B cell (primary cell): ENCODE measurements at regions not wholly inside any gene's neighbourhood (a gene's known extent, or its start where the extent isn't known, plus 50 kb on each side); places are given as distances from the start of the nearest gene placed in this dataset.

Source experiments
- ATAC-seq: fragments of 200-7000 bp; cut with Tn5 transposase; one replicate; pipeline ENCODE4 v1.10.0; 2021; ENCODE audit warnings: low read depth, mild to moderate bottlenecking, moderate number of reproducible peaks, moderate library complexity
- CTCF ChIA-PET: fragments of 350-600 bp; sonication (Branson Sonifier 250); formaldehyde crosslinking; loops from one replicate; lab custom pipeline; 2021; ENCODE audit warnings: antibody characterized with exemption, inconsistent platforms; lab: Charles Lee
- POLR2A ChIA-PET: fragments of 350-600 bp; sonication (Branson Sonifier 250); formaldehyde crosslinking; loops from one replicate; lab custom pipeline; 2021; ENCODE audit warnings: antibody characterized with exemption; lab: Charles Lee
- DNase-seq: peaks from one replicate; pipeline ENCODE4 v3.0.0; 2013
- H2AFZ ChIP-seq: 2 replicates; pipeline ENCODE4 v1.6.1; 2012; ENCODE audit warnings: mild to moderate bottlenecking, low read depth, low read length; ENCODE audit not compliant: insufficient read depth, poor library complexity, severe bottlenecking
- H3K27ac ChIP-seq, 2 donors: 1 replicate in 1 of 2; 2 replicates in 1 of 2; pipeline ENCODE4 v1.5.1; 2012 to 2013; ENCODE audit warnings: low read length in 2 of 2, mild to moderate bottlenecking in 2 of 2, moderate library complexity in 1 of 2
- H3K27me3 ChIP-seq, 4 experiments: fragments of 200-600 bp in 1 of 4; sonication (generic) in 1 of 4; replicated peaks in 1 of 4; 1 replicate in 2 of 4; 2 replicates in 2 of 4; pipeline versions ENCODE4 v1.6.1 to v1.7.0; 2013 to 2016; ENCODE audit warnings: low read length in 3 of 4, mild to moderate bottlenecking in 2 of 4, mixed read lengths in 1 of 4, moderate library complexity in 1 of 4; ENCODE audit not compliant: insufficient read depth in 4 of 4, control insufficient read depth in 3 of 4; ENCODE audit errors: control extremely low read depth in 1 of 4
- H3K36me3 ChIP-seq, 2 experiments: replicated peaks in 1 of 2; 1 replicate in 1 of 2; 2 replicates in 1 of 2; pipeline versions ENCODE4 v1.6.1 to v1.7.1; 2013; ENCODE audit warnings: low read length in 1 of 2; ENCODE audit not compliant: insufficient read depth in 2 of 2, control insufficient read depth in 1 of 2; ENCODE audit errors: control extremely low read depth in 1 of 2, extremely low read depth in 1 of 2
- H3K4me1 ChIP-seq, 2 donors: fragments of 200-600 bp in 1 of 2; sonication (generic) in 1 of 2; 1 replicate in 1 of 2; 2 replicates in 1 of 2; pipeline versions ENCODE4 v1.5.1 to v1.6.1; 2013 to 2017; ENCODE audit warnings: low read length in 2 of 2; ENCODE audit not compliant: control insufficient read depth in 2 of 2, insufficient read depth in 2 of 2
- H3K4me2 ChIP-seq: replicated peaks from 2 replicates; pipeline ENCODE3; 2012; ENCODE audit warnings: mild to moderate bottlenecking, low read depth, low read length; ENCODE audit not compliant: poor library complexity, severe bottlenecking
- H3K4me3 ChIP-seq, 5 experiments: fragments of 200-600 bp in 1 of 5; sonication (generic) in 1 of 5; 1 replicate in 3 of 5; 2 replicates in 2 of 5; pipeline versions ENCODE4 v1.5.1 to v1.7.0; 2011 to 2016; ENCODE audit warnings: low read length in 4 of 5, mild to moderate bottlenecking in 4 of 5, low read depth in 2 of 5, control low read depth in 1 of 5, moderate library complexity in 1 of 5; ENCODE audit not compliant: insufficient read depth in 1 of 5; ENCODE audit errors: control extremely low read depth in 1 of 5, extremely low read depth in 1 of 5
- H3K79me2 ChIP-seq: fragments of 200-600 bp; sonication (generic); one replicate; pipeline ENCODE4 v1.6.0; 2016; ENCODE audit warnings: low read length; ENCODE audit not compliant: control insufficient read depth, insufficient read depth
- H3K9ac ChIP-seq: fragments of 200-600 bp; sonication (generic); 2 replicates; pipeline ENCODE4 v1.6.1; 2017; ENCODE audit warnings: mild to moderate bottlenecking, low read length, moderate library complexity
- H3K9me3 ChIP-seq, 3 donors: one replicate each; pipeline versions ENCODE4 v1.6.1 to v1.7.1; 2013; ENCODE audit warnings: low read length in 2 of 3; ENCODE audit not compliant: control insufficient read depth in 2 of 3, insufficient read depth in 1 of 3; ENCODE audit errors: control extremely low read depth in 1 of 3
- H4K20me1 ChIP-seq: 2 replicates; pipeline ENCODE4 v1.6.0; 2012; ENCODE audit warnings: mild to moderate bottlenecking, low read length; ENCODE audit not compliant: insufficient read depth, control insufficient read depth, poor library complexity, severe bottlenecking
- H3K27ac Mint-ChIP-seq: one replicate; pipeline ENCODE4 v1.8.0; 2021; ENCODE audit warnings: mixed read lengths
- H3K27me3 Mint-ChIP-seq: one replicate; pipeline ENCODE4 v1.8.0; 2021; ENCODE audit warnings: mixed read lengths
- H3K4me1 Mint-ChIP-seq: one replicate; pipeline ENCODE4 v1.8.0; 2021; ENCODE audit warnings: mixed read lengths
- H3K4me3 Mint-ChIP-seq: one replicate; pipeline ENCODE4 v1.8.0; 2021; ENCODE audit warnings: mixed read lengths
- H3K9me3 Mint-ChIP-seq: one replicate; pipeline ENCODE4 v1.8.0; 2022; ENCODE audit warnings: mixed read lengths; ENCODE audit not compliant: insufficient read depth
- CTCF ChIP-seq: fragments of 200-600 bp; IDR thresholded peaks from one replicate; pipeline ENCODE4 v1.8.0; 2022; ENCODE audit warnings: antibody characterized with exemption, mild to moderate bottlenecking
- EZH2 ChIP-seq: IDR thresholded peaks from 2 replicates; pipeline ENCODE4 v1.6.1; 2012; ENCODE audit warnings: borderline replicate concordance, low read depth, mild to moderate bottlenecking, moderate library complexity, low read length; ENCODE audit not compliant: insufficient read depth, poor library complexity, severe bottlenecking
- WGBS: methylation state at CpG from one replicate; pipeline ENCODE4 v1.1.5; 2013; ENCODE audit warnings: missing lambda C conversion rate; ENCODE audit not compliant: insufficient coverage; 5-methylcytosine and 5-hydroxymethylcytosine counted together
- intact Hi-C: fragments of 100-400 bp; cut with micrococcal nuclease; formaldehyde crosslinking; loops from one replicate; pipeline ENCODE4 v1.10.0; 2022

GRCh38 chr6:155706341-155706740, 250.7 kb upstream of the NOX3 start:
- H3K27ac ChIP-seq = no peak overlapping the region
- H3K9me3 ChIP-seq = peaks cover 0 to 4% (median 0%) of the 10 kb centered on the region in 3 donors
- DNase-seq (no peak), ATAC-seq (no peak)
- TF ChIP-seq EZH2 (no peak), CTCF (no peak)
- H2AFZ ChIP-seq = no peak overlapping the region
- no peaks in the 10 kb centered on the region for H3K4me1 Mint-ChIP-seq
- no peaks in the 10 kb centered on the region for H4K20me1 ChIP-seq
- peaks cover 3% of the 10 kb centered on the region for H3K9me3 Mint-ChIP-seq
- peaks cover 17% of the 10 kb centered on the region for H3K27me3 Mint-ChIP-seq
- no peak overlapping the region for H3K4me2 ChIP-seq
- H3K79me2 ChIP-seq = no peaks in the 10 kb centered on the region
- ChIA-PET POLR2A (no interaction called here), CTCF (no interaction called here)
- WGBS = 50% methylated on average over 1 of the region's 2 CpGs
- no peaks in the 10 kb centered on the region for H3K4me1 ChIP-seq
- no peaks in the 10 kb centered on the region for H3K36me3 ChIP-seq
- no peak overlapping the region for H3K9ac ChIP-seq
- H3K4me3 ChIP-seq = no peak overlapping the region
- intact Hi-C loops = no loop called here
- H3K4me3 Mint-ChIP-seq = no peak overlapping the region
- H3K27me3 ChIP-seq = no peaks in the 10 kb centered on the region
- H3K27ac Mint-ChIP-seq = no peak overlapping the region

GRCh38 chr6:155701342-155701741, 245.7 kb upstream of the NOX3 start:
- Mint-ChIP-seq H3K9me3 (peaks cover 3% of the 10 kb centered on the region), H3K4me3 (no peak overlapping the region), H3K27me3 (peaks cover 21% of the 10 kb centered on the region), H3K4me1 (no peaks in the 10 kb centered on the region), H3K27ac (no peak overlapping the region)
- Histone ChIP-seq H2AFZ (no peak overlapping the region), H3K27me3 (no peaks in the 10 kb centered on the region), H3K36me3 (no peaks in the 10 kb centered on the region), H3K79me2 (no peaks in the 10 kb centered on the region), H3K4me3 (no peak overlapping the region), H3K9ac (no peak overlapping the region), H3K9me3 (no peaks in the 10 kb centered on the region), H3K4me2 (no peak overlapping the region), H3K4me1 (no peaks in the 10 kb centered on the region), H3K27ac (no peak overlapping the region), H4K20me1 (no peaks in the 10 kb centered on the region)
- intact Hi-C loops = no loop called here
- ChIA-PET POLR2A (no interaction called here), CTCF (no interaction called here)
- DNase-seq (no peak), ATAC-seq (no peak)
- WGBS = 88% methylated on average over 5 of the region's 6 CpGs
- TF ChIP-seq CTCF = no peak
